ENCODE measurements at regions not wholly inside any gene's neighbourhood (a gene's known extent, or its start where the extent isn't known, plus 50 kb on each side); places are given as distances from the start of the nearest gene placed in this dataset.

DNA sequence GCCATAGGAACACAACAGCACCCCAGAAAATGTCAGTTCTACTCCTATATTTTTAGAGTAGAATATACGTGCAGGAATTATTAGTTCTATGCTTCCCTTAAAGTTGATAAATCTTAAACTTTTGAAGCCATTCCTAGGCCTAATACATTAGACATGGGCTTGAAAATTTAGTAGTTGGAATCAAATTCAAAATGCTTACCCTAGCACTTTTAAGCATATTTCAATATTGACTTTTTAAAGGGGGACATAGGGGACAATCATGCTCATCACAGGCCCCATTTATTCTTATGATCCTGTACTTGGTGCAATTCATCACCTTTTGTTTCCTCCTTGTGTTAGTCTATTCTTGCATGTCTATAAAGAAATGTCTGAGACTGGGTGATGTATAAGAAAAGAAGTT, 129.0 kb downstream of the FAM174A start:
- ATAC-seq (no peak), DNase-seq (no peak)
- in situ Hi-C loops (cut with MboI; ENCODE audit: low sequenced_read_pairs in 4 of 4) = no loop called here
- Histone ChIP-seq H3K27ac (no peak overlapping the region), H3K4me3 (no peak overlapping the region), H3K9me3 (no peaks in the 10 kb centered on the region), H3K27me3 (no peaks in the 10 kb centered on the region), H3K36me3 (no peaks in the 10 kb centered on the region), H3K4me1 (no peaks in the 10 kb centered on the region)
- no peak for TF ChIP-seq POLR2A (IDR thresholded peaks at IDR 0.05)
- TF ChIP-seq, protein P1, sequence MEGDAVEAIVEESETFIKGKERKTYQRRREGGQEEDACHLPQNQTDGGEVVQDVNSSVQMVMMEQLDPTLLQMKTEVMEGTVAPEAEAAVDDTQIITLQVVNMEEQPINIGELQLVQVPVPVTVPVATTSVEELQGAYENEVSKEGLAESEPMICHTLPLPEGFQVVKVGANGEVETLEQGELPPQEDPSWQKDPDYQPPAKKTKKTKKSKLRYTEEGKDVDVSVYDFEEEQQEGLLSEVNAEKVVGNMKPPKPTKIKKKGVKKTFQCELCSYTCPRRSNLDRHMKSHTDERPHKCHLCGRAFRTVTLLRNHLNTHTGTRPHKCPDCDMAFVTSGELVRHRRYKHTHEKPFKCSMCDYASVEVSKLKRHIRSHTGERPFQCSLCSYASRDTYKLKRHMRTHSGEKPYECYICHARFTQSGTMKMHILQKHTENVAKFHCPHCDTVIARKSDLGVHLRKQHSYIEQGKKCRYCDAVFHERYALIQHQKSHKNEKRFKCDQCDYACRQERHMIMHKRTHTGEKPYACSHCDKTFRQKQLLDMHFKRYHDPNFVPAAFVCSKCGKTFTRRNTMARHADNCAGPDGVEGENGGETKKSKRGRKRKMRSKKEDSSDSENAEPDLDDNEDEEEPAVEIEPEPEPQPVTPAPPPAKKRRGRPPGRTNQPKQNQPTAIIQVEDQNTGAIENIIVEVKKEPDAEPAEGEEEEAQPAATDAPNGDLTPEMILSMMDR (IDR thresholded peaks at IDR 0.05 in 4 of 5, conservative IDR thresholded peaks at IDR 0.05 in 1 of 5) = no peak
- intact Hi-C loops (cut with DNase I; ENCODE audit: low total_unique reads) = no loop called here

DNA sequence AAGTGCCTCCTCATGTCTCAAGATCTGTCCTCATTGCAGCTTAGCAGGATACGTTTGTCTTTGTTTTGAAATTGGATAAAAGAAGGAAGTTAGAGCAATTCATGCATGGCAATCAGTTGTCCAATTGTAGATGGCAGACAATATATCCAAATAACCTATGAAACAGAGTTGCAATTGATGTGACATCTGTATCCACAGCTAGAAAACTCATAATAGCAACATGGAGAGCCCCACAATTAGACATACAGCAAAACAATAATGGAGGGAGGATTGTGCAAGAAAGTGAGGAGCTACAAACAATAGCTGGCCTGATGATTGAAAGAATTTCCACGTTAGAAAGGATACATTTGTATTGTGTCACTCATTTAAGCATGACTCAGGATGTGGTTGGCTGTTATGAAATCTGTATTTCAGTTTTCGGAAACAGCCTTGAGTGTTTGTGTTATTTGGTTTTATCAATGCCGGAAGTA, 132.0 kb downstream of the FAM174A start:
- in situ Hi-C loops (cut with MboI; ENCODE audit: low sequenced_read_pairs in 4 of 4) = no loop called here
- TF ChIP-seq POLR2A (IDR thresholded peaks at IDR 0.05) = no peak
- TF ChIP-seq, protein P1 (IDR thresholded peaks at IDR 0.05 in 4 of 5, conservative IDR thresholded peaks at IDR 0.05 in 1 of 5) = no peak

DNA sequence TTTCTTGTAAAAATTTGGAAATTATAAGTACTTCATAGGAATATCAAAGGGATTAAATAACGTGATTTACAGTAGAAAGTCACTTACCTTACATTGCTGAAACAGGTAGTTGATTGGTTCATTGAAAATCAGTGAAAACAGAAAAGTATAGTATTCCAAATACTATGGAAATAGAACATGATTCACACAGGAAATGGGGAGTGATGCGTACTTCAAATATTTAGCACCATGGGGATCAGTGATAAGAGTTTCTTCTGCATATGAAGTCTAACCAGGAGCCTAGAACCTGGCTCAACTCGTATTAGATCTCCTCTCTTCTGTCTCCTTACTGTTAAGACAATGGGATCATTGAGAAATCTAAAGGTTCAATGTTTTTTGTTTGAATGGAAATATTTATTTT, 133.3 kb downstream of the FAM174A start:
- ATAC-seq (no peak), DNase-seq (no peak)
- Histone ChIP-seq H3K27ac (no peak overlapping the region), H3K36me3 (no peaks in the 10 kb centered on the region), H3K27me3 (no peaks in the 10 kb centered on the region), H3K4me1 (no peaks in the 10 kb centered on the region), H3K4me3 (no peak overlapping the region), H3K9me3 (no peaks in the 10 kb centered on the region)
- TF ChIP-seq, protein P1 (IDR thresholded peaks at IDR 0.05 in 4 of 5, conservative IDR thresholded peaks at IDR 0.05 in 1 of 5) = no peak
- in situ Hi-C loops (cut with MboI; ENCODE audit: low sequenced_read_pairs in 4 of 4) = no loop called here
- intact Hi-C loops (cut with DNase I; ENCODE audit: low total_unique reads) = no loop called here

More for the DNA sequence above, 132.0 kb downstream of the FAM174A start:
- intact Hi-C loops (cut with DNase I; ENCODE audit: low total_unique reads) = no loop called here
- H3K4me1 ChIP-seq = no peaks in the 10 kb centered on the region
- no peaks in the 10 kb centered on the region for H3K9me3 ChIP-seq
- no peaks in the 10 kb centered on the region for H3K27me3 ChIP-seq
- no peak for DNase-seq
- H3K36me3 ChIP-seq = no peaks in the 10 kb centered on the region
- no peak overlapping the region for H3K27ac ChIP-seq
- H3K4me3 ChIP-seq = no peak overlapping the region
- ATAC-seq = no peak

DNA sequence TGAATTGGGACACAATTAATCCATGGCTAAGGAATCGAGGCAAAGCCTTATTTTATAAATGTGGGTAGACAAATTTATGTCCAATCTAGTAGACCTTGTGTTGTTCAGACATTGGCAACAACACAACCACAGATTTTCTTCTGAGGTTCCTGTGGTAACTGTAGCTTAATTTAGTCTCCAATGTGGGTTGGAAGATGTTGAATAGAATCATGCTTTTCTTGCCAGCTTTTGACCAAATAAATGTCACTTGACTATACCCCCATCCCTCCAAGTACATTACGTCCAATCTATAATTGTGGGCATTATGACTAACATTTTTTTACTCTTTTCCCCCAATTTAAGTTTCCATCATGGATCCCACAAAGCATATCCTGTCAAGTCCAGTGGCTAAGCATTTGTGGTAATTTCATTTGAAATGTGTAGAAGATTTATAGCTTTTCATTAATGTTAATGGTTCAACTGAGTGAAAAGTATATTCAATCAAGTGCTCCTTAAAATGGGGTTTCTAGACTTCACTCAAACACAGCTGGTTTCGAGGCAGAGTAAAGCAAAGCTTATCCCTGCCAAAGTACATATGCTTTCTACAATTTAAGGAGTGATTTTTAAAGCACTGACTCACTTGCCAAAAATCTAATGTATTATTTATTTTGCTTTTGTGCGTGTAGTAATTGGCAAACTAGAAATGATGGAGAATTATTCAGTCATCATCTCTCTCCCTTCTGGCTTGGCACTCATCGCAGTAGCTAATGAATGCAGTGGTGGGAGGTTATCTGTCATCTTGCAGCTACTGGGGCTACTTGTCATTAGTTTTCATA, 141.8 kb downstream of the FAM174A start:
- in situ Hi-C loops (cut with MboI; ENCODE audit: low sequenced_read_pairs in 4 of 4) (no loop called here), intact Hi-C loops (cut with DNase I; ENCODE audit: low total_unique reads) (no loop called here)
- no peaks in the 10 kb centered on the region for H3K4me1 ChIP-seq
- no peaks in the 10 kb centered on the region for H3K27me3 ChIP-seq
- TF ChIP-seq POLR2A (IDR thresholded peaks at IDR 0.05) = no peak
- TF ChIP-seq, protein P1 (IDR thresholded peaks at IDR 0.05 in 4 of 5, conservative IDR thresholded peaks at IDR 0.05 in 1 of 5) = no peak
- H3K4me3 ChIP-seq = no peak overlapping the region
- no peaks in the 10 kb centered on the region for H3K36me3 ChIP-seq
- DNase-seq = no peak
- H3K27ac ChIP-seq = no peak overlapping the region
- ATAC-seq = no peak
- no peaks in the 10 kb centered on the region for H3K9me3 ChIP-seq
